ENCODE measurements at regions not wholly inside any gene's neighbourhood (a gene's known extent, or its start where the extent isn't known, plus 50 kb on each side); places are given as distances from the start of the nearest gene placed in this dataset.

DNA sequence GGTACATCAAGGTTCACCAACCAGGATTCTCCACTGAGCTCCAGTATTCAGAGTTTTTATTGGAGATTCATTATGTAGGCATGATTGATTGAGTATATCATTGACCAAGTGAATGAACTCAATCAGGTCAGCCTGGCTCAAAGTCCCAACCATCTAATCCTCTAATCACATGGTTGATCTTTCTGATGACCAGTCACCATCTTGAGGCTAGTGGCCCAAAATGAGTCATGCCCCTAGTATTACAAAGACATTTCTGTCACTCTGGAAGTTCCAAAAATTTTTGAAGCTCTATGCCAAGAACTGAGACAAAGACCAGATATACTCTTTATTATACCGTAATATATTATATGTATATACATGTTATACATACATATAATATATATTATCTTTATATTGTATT lies 75.9 kb upstream of the ATF7IP start:
- no peak for TF ChIP-seq GATA3 (IDR thresholded peaks at IDR 0.05; ENCODE audit: low read depth, low read length)
- TF ChIP-seq GATA2 (IDR thresholded peaks at IDR 0.05; ENCODE audit: low read depth, low read length) = no peak

DNA sequence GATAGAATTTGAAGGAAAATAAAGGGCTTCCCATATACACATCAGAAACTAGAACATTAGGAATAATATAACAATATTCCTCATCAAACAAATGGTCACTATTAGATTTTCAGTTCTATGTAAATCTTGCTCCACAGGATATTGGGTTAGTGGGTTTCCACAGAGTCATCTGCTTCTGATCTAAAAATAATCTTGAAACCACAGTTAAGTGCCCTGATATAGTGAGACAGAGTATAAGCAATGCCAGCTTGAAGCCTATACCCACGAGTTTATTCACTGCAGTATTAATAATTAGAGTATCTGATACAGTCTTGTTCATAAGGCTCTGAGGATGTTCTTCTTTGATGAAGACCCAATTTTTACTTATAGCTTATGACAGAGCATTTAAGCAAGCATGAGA lies 74.5 kb upstream of the ATF7IP start:
- no peak for TF ChIP-seq GATA2 (IDR thresholded peaks at IDR 0.05; ENCODE audit: low read depth, low read length)
- no peak for TF ChIP-seq GATA3 (IDR thresholded peaks at IDR 0.05; ENCODE audit: low read depth, low read length)

DNA sequence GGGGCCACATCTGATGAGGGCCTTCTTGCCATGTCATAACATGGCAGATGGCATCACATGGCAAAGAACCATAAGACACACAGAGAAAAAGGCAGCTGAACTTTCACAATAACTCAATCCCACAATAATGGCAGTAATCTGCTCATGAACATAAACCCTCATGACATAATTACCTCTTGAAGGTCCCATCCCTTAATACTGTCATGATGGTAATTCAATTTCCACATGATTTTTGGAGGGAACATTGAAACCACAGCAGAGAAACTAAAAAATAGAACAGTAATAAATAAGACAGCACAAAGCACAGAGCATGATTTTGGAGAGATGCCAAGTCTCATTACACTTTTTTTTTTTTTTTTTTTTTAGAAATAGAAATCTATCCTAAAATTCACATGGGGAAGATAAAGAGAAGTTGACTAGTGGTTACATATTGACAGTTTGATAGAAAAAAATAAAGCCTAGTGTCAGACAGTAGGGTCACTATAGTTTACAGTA lies 61.8 kb upstream of the ATF7IP start:
- TF ChIP-seq GATA3 (IDR thresholded peaks at IDR 0.05; ENCODE audit: low read depth, low read length) (no peak), GATA2 (IDR thresholded peaks at IDR 0.05; ENCODE audit: low read depth, low read length) (no peak)

DNA sequence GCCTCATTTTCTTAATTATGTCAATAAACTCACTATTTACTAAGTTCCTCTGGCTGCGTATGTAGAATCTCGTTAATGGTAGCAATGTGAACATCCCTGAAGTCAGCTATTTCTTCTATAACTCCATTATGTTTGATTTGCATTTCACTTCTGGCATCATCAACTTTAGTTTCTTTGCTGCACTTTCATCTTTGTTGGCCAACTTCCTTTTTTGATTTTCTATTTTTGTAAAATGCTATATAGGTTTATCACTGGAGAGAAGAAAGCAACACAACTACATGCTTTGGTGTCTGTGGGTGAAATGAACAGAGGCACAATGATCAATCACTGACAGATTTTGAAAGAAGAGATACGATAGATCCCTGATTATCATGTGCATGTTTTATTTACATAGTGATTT lies 58.5 kb upstream of the ATF7IP start:
- TF ChIP-seq GATA3 (IDR thresholded peaks at IDR 0.05; ENCODE audit: low read depth, low read length) = no peak
- TF ChIP-seq GATA2 (IDR thresholded peaks at IDR 0.05; ENCODE audit: low read depth, low read length) = no peak

DNA sequence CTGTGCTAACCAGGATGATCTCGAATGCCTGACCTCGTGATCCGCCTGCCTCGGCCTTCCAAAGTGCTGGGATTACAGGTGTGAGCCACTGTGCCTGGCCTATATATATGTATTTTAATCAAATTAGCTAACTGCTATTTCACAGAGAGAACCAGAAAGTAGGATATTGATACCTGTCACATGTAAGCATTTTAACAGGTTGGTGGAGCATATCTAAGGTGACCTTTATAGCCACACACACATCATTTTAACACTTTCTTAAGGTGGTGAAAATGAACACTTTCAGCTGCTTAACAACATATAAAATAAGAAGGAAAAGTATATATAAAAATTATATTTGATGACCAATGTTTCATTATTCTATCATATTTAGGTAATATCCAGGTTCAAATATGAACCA lies 57.0 kb upstream of the ATF7IP start:
- TF ChIP-seq GATA2 (IDR thresholded peaks at IDR 0.05; ENCODE audit: low read depth, low read length) = no peak
- no peak for TF ChIP-seq GATA3 (IDR thresholded peaks at IDR 0.05; ENCODE audit: low read depth, low read length)

DNA sequence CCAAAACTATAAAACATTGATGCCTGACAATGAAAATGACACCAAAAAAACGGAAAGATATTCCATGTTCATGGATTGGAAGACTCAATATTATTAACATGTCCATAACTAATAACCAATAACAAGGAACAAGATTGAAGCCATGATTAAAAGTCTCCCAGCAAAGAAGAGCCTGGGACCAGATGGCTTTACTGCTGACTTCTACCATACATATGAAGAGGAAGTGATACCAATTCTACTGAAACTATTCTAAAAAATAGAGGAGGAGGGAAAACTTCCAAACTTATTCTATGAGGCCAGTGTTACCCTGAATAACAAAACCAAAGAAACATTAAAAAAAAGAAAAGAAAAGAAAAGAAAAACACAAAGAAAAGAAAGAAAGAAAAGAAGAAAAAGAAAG lies 54.6 kb upstream of the ATF7IP start:
- TF ChIP-seq GATA3 (IDR thresholded peaks at IDR 0.05; ENCODE audit: low read depth, low read length) (no peak), GATA2 (IDR thresholded peaks at IDR 0.05; ENCODE audit: low read depth, low read length) (no peak)

DNA sequence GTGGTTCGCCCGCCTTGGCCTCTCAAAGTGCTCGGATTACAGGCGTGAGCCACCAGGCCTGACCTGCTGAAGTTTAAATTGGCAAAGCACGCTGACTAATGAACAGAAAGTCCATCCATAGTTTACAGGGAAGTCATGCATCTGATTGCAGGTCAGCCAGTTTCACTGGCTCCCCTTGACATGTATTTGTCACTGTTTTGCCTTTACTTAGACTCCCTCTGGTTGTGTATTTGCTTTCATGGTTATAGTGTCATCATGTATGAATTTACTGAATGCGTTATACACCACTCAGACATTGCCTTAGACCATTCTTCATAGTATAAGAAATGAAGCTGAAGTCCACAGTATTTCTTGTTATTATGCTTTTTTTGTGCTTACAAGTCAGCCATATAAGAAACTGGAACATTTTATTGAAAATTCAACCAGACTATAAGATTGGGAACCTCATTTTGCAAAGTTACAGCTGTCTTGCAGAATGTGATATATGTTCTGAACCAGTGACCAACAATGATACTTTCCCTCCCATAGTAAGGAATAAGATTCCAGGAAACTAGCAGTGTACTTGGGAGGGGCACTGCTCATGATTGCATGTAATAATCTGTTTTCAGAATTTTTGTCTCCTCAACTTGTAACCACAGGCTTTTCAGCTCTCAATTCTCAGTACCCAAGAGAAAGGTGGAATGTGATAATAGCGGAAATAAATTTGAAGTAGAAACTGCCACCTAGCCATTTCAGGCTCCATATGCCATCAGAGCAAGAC lies 51.9 kb upstream of the ATF7IP start:
- TF ChIP-seq GATA2 (IDR thresholded peaks at IDR 0.05; ENCODE audit: low read depth, low read length) (no peak), GATA3 (IDR thresholded peaks at IDR 0.05; ENCODE audit: low read depth, low read length) (no peak)

DNA sequence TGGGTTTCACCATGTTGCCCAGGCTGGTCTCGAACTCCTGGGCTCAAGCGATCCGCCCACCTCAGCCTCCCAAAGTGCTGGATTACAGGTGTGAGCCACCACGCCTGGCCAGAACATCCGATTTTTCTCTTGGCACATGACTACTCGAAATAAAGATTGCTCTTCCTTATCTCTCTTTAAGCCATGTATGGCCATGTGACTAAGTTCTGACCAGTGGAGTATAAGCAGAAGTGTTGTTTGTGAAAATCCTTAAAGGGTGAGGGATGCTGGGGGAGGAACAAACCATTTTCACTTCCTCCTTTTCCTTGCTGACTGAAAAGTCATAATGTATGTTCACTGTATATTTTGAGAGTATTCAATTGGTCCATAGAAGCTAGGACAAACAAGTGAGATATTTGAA lies 50.7 kb upstream of the ATF7IP start:
- no peak for TF ChIP-seq GATA2 (IDR thresholded peaks at IDR 0.05; ENCODE audit: low read depth, low read length)
- no peak for TF ChIP-seq GATA3 (IDR thresholded peaks at IDR 0.05; ENCODE audit: low read depth, low read length)

DNA sequence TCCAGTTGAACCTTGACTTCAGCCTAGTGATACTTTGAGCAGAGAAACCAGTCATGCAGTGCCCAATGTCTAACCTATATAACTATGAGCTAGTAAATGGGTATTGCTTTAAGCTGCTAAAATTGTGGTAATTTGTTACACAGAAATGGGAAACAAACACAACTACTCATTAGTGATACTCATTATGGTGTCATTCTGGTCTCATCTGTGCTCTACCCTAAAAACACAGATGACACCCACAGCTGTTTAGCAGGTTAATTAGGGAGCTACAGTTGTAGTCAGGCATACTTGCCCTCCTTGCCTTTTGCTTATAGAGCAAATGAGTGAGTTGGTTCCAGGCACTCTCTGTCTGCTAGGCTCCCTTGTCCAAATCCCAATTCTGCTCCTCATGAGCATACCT lies 50.0 kb upstream of the ATF7IP start:
- TF ChIP-seq GATA2 (IDR thresholded peaks at IDR 0.05; ENCODE audit: low read depth, low read length) (no peak), GATA3 (IDR thresholded peaks at IDR 0.05; ENCODE audit: low read depth, low read length) (no peak)
